HG03280 (cell line): ENCODE measurements at regions not wholly inside any gene's neighbourhood (a gene's known extent, or its start where the extent isn't known, plus 50 kb on each side); places are given as distances from the start of the nearest gene placed in this dataset.

Source experiments
- ATAC-seq: cut with Tn5 transposase; IDR thresholded peaks from one replicate; pipeline ENCODE4 v1.9.1; 2021; ENCODE audit warnings: mild to moderate bottlenecking, moderate library complexity; ENCODE audit not compliant: unreplicated experiment

- ATAC-seq = no peak
Observed at GRCh38 chr14:71321574-71322315, 414.5 kb downstream of the PCNX1 start.

GRCh38 chr14:71322655-71323250 is 415.5 kb downstream of the PCNX1 start:
- ATAC-seq = no peak

DNA sequence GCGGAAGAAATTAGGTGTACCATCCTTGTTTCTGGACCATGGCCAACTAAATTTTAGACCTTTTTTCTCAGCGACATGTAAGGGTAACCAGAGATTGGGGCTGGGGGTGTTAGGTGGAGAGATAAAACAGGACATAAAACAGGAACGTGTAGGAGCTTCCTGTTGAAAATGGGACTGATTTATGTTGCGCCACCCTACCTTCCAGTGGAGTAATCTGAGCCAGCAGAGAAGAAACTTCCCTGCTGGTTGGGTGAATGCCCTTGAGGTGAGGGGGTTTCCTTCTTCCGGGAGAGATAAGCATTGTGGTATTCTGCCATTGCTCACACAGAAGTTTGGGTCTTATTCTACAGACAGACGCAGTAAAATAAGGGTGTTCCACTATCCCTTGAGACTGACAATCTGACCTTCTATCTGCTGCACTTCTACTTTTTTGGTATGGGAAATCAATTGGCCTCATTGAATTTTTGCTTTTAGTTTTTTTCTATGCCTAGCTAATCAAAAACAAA is 417.6 kb downstream of the PCNX1 start:
- no peak for ATAC-seq

GRCh38 chr14:71327691-71328090 is 420.4 kb downstream of the PCNX1 start:
- no peak for ATAC-seq

- ATAC-seq = no peak
Observed at GRCh38 chr14:71328183-71328582, 420.9 kb downstream of the PCNX1 start.

- no peak for ATAC-seq
Observed at GRCh38 chr14:71328954-71329353, 421.7 kb downstream of the PCNX1 start.

DNA sequence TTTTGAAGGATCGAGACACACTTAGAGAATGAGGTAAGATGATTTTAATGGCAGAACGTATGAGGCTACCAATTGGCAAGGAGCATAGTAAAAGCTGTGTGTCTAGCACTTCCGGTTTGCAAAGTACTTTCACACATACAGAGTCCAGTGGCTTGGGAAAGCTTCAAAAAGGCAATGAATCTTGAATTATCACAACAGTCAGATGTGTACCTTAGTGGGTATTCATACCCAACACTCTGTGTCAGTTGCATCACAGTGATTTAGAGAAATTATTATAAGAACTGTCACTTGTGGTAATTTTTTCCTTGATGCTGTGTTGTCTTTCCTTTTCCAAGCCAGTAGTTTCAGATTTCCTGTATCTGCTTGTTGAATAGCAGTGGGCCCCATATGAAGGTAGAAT is 424.1 kb downstream of the PCNX1 start:
- no peak for ATAC-seq

- ATAC-seq = no peak
Observed at GRCh38 chr14:71332476-71332875, 425.2 kb downstream of the PCNX1 start.

DNA sequence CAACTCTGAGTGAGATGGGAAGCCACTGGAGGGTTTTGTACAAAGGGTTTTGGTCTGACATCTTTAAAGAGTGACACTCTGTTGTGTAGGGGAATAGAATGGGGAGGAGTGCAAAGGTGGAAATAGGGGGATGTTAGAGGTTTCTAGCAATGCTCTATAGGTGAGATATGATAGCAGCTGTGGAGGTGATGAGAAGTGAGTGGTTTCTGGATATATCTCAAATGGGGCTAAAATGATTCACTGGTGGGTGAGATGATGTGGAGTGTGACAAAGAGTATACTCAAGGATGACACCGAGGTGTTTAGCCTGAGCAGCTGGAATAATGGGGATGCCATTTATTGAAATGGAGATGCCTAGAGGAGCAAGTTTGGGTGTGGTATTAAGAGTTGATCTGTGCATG is 426.4 kb downstream of the PCNX1 start:
- ATAC-seq = no peak

- no peak for ATAC-seq
Observed at GRCh38 chr14:71336489-71337192, 429.4 kb downstream of the PCNX1 start.

DNA sequence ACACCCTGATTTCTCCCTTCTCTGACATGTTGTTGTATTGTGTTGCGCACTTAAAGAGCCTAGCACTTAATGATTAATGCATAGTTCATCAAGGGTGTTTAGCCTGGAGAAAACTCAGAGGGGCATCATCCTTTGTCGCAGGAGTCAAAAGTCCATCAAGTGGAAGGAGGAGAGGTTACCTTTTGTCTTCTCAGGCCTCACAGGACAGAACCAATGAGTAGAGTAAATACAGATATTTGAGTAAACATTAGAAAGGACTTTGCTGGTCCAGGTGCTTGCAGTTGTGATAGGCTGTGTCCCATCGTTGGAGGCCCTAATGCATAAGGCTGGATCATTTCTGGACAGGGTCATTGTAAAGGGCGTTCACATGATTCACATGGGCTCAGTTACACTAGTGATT is 430.9 kb downstream of the PCNX1 start:
- ATAC-seq = no peak

DNA sequence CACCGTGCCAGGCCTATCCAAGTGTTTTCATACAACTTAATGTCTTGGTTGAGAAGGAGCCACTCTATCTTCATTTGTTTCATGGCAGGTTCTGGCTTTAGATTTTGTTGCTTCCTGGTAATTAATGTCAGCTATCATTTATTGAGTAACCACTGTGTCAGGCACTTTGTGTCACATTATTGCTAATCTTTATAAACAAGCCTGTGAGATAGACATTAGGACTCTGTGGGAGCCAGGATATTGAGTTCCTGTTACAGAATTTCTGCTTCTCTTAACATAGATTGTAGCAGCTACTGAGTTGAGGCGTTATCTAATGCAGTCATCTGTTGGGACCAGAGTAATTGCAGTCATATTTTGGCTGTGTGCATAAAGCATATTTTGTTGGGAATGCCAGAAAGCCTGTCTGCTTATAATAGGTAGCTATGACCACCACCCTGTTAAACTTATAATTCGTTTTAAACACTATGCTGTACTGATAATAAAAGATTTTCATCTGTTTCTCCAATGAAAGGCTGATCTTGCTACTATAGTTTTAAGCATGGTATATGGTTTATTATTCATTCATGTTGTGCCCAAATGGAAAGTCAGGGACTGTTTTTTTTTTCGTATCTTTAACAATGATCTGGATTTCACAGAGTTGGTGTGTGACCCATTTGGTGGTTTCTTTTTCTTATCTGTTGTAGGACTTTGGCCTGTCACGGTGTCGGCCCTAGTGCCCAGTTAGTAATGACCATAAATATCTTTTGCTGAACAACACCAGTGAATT is 432.6 kb downstream of the PCNX1 start:
- ATAC-seq = no peak

DNA sequence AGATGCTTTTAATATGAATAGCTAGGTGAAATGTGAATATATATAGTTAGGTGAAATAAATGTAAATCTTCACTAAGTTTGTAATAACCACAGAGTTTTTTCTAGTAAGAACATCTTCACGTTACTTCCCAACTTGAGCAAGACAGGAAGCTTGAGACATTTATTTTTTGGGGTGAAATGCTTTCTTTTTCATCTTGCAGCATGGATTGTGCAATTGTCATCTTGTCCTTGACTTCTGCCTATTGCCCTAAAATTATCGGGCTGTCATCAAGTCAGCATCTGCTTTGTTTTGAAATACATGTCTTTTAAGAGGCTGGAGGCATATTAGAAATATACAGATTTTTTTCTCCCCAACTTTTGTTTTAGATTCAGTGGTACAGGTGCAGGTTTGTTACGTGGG is 433.9 kb downstream of the PCNX1 start:
- no peak for ATAC-seq

- ATAC-seq = no peak
Observed at GRCh38 chr14:71343724-71344123, 436.5 kb downstream of the PCNX1 start.

DNA sequence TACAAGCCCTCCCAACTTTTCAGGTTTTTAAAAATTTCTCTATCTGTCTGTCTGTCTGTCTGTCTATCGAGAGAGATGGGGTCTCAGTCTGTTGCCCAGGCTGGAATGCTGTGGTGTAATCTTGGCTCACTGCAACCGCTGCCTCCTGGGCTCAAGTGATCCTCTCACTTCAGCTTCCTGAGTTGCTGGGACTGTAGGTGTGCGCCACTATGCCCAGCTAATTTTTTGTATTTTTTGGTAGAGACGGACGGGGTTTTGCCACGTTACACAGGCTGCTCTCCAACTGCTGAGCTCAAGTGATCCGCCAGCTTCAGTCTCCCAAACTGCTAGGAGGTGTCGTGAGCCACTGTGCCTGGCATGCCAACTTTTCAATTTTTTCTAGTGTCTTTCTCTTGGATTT is 437.2 kb downstream of the PCNX1 start:
- ATAC-seq = no peak

GRCh38 chr14:71346685-71347084 is 439.4 kb downstream of the PCNX1 start:
- no peak for ATAC-seq

DNA sequence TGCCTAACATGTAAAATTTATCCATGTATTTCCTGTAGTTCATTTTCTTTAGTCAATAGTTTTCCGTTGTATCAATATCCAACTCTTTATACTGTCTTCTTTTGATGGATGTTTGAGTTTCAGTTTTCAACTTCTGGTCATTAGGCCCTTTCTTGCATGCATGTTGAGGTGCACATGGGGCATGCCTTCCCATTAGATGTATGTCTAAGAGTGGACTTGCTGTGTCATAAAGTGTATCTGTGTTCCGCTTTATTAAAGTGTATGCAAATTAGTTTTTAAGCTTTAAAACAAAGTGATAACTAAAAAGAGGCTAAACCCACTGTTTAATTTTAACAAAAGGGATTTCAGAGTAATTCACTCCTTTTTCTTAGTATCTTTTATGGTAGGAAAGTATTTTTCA is 441.1 kb downstream of the PCNX1 start:
- no peak for ATAC-seq

DNA sequence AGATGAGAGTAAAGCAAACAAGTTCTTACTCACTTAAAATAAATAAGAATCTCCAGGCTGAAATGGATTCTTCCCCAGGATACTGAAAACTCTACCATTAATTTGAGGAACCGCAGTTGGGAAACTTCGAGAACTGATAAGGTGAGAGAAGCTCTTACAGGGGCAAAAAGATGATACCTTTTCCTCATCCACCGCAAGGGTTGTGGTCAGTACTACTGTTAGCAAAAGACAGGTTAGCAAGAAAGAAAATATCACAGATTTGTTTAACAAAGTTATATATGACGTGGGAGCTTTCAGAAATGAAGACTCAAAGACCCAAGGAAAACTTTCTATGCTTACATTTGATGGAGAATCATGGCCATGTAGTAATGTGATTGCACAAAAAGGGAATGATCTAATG is 441.6 kb downstream of the PCNX1 start:
- ATAC-seq = no peak

DNA sequence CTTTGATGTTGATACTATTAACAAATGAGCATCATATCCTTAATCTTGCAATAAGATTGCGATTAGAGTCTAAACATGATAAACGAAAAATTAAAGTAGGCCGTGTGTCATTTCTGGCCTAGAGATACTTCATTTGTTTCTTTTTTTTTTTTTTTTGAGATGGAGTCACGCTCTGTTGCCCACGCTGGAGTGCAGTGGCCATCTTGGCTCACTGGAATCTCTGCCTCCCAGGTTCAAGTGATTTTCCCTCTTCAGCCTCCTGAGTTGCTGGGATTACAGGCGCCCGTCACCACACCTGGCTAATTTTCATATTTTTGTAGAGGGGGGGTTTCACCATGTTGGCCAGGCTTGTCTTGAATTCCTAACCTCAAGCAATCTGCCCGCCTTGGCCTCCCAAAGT is 446.9 kb downstream of the PCNX1 start:
- no peak for ATAC-seq

GRCh38 chr14:71354801-71355200 is 447.5 kb downstream of the PCNX1 start:
- no peak for ATAC-seq
